Activated naive CD4-positive, alpha-beta T cell treated with anti-CD3 and anti-CD28 coated beads, Interleukin-2, amount 10 ng/mL, durations not matched to agents 7 days and 5 days (primary cell): ENCODE measurements at regions not wholly inside any gene's neighbourhood (a gene's known extent, or its start where the extent isn't known, plus 50 kb on each side); places are given as distances from the start of the nearest gene placed in this dataset.

Experiments used
- CTCF ChIA-PET: fragments of 350-600 bp; sonication (Branson Sonifier 250); formaldehyde crosslinking; loops from one replicate; lab custom pipeline; 2021; ENCODE audit warnings: antibody characterized with exemption; lab: Charles Lee
- DNase-seq: peaks from one replicate; pipeline ENCODE4 v3.0.0-alpha.2; 2020
- H3K27ac Mint-ChIP-seq: one replicate; pipeline ENCODE4 v1.8.0; 2021; ENCODE audit warnings: mild to moderate bottlenecking, moderate library complexity, mixed read lengths
- H3K27me3 Mint-ChIP-seq: one replicate; pipeline ENCODE4 v1.8.0; 2021; ENCODE audit warnings: mild to moderate bottlenecking, mixed read lengths
- H3K36me3 Mint-ChIP-seq: one replicate; pipeline ENCODE4 v1.8.0; 2021; ENCODE audit warnings: mixed read lengths
- H3K4me1 Mint-ChIP-seq: one replicate; pipeline ENCODE4 v1.8.0; 2021; ENCODE audit warnings: mixed read lengths
- H3K4me3 Mint-ChIP-seq: one replicate; pipeline ENCODE4 v1.8.0; 2021; ENCODE audit warnings: mild to moderate bottlenecking, moderate library complexity, mixed read lengths
- H3K9me3 Mint-ChIP-seq: one replicate; pipeline ENCODE4 v1.8.0; 2021; ENCODE audit warnings: mixed read lengths

- CTCF ChIA-PET: interaction anchor here (1.1 kb wide), 1 partner anchor 30 kb away, joined by 4 read pairs; no protein-coding TSS in a partner anchor
- H3K27me3 Mint-ChIP-seq: no peaks in the 10 kb centered on the region
- H3K27ac Mint-ChIP-seq: no peak overlapping the region
- H3K4me1 Mint-ChIP-seq: peaks cover 20% of the 10 kb centered on the region
- no peak overlapping the region for H3K4me3 Mint-ChIP-seq
- peaks cover 6% of the 10 kb centered on the region for H3K36me3 Mint-ChIP-seq
- DNase-seq: no peak
- H3K9me3 Mint-ChIP-seq: no peaks in the 10 kb centered on the region
Measured at GRCh38 chr14:22010545-22011252, 337.1 kb upstream of the OR4E1 start.

GRCh38 chr14:22008766-22009165 lies 335.1 kb upstream of the OR4E1 start:
- Mint-ChIP-seq H3K27ac (no peak overlapping the region), H3K27me3 (no peaks in the 10 kb centered on the region), H3K9me3 (no peaks in the 10 kb centered on the region), H3K4me1 (peaks cover 29% of the 10 kb centered on the region), H3K36me3 (peaks cover 6% of the 10 kb centered on the region), H3K4me3 (no peak overlapping the region)
- no peak for DNase-seq
- CTCF ChIA-PET: interaction anchor here (1.4 kb wide), 1 partner anchor 21 kb away, joined by 3 read pairs; no protein-coding TSS in a partner anchor

GRCh38 chr14:22007784-22008412 lies 334.3 kb upstream of the OR4E1 start:
- peaks cover 6% of the 10 kb centered on the region for H3K36me3 Mint-ChIP-seq
- no peaks in the 10 kb centered on the region for H3K27me3 Mint-ChIP-seq
- H3K27ac Mint-ChIP-seq: peak overlapping the region; percentile 96
- CTCF ChIA-PET: no interaction called here
- no peaks in the 10 kb centered on the region for H3K9me3 Mint-ChIP-seq
- no peak for DNase-seq
- H3K4me1 Mint-ChIP-seq: peaks cover 34% of the 10 kb centered on the region
- H3K4me3 Mint-ChIP-seq: peak overlapping the region; percentile 72

- Mint-ChIP-seq H3K36me3 (peaks cover 6% of the 10 kb centered on the region), H3K4me1 (peaks cover 35% of the 10 kb centered on the region)
- CTCF ChIA-PET: no interaction called here
Measured at GRCh38 chr14:22007363-22007762, 333.7 kb upstream of the OR4E1 start.

GRCh38 chr14:22003461-22003860 lies 329.8 kb upstream of the OR4E1 start:
- H3K4me3 Mint-ChIP-seq: peak overlapping the region; percentile 70

More at GRCh38 chr14:22007363-22007762, 333.7 kb upstream of the OR4E1 start:
- DNase-seq: no peak
- peak overlapping the region; percentile 72 for H3K4me3 Mint-ChIP-seq
- H3K9me3 Mint-ChIP-seq: no peaks in the 10 kb centered on the region
- no peaks in the 10 kb centered on the region for H3K27me3 Mint-ChIP-seq
- H3K27ac Mint-ChIP-seq: peak overlapping the region; percentile 96

GRCh38 chr14:22002860-22003284 lies 329.3 kb upstream of the OR4E1 start:
- peak; percentile 80 for DNase-seq
- Mint-ChIP-seq H3K27ac (peak overlapping the region; percentile 87), H3K9me3 (no peaks in the 10 kb centered on the region), H3K4me3 (peak overlapping the region; percentile 70), H3K36me3 (peaks cover 6% of the 10 kb centered on the region), H3K27me3 (no peaks in the 10 kb centered on the region), H3K4me1 (peaks cover 36% of the 10 kb centered on the region)
- CTCF ChIA-PET: interaction anchor here (0.7 to 3.0 kb wide), 14 partner anchors 11 to 651 kb away, joined by 3 to 11 read pairs (median 3); no protein-coding TSS in a partner anchor

More at GRCh38 chr14:22003461-22003860, 329.8 kb upstream of the OR4E1 start:
- H3K27ac Mint-ChIP-seq: peak overlapping the region; percentile 87
- no peaks in the 10 kb centered on the region for H3K27me3 Mint-ChIP-seq
- H3K9me3 Mint-ChIP-seq: no peaks in the 10 kb centered on the region
- CTCF ChIA-PET: interaction anchor here (0.7 to 3.0 kb wide), 13 partner anchors 12 to 650 kb away, joined by 3 to 11 read pairs (median 3); no protein-coding TSS in a partner anchor
- H3K36me3 Mint-ChIP-seq: peaks cover 6% of the 10 kb centered on the region
- H3K4me1 Mint-ChIP-seq: peaks cover 40% of the 10 kb centered on the region
- peak; percentile 41 for DNase-seq

GRCh38 chr14:21999402-21999801 lies 325.8 kb upstream of the OR4E1 start:
- peak overlapping the region; percentile 95 for H3K4me3 Mint-ChIP-seq
- CTCF ChIA-PET: interaction anchor here (1.0 to 2.3 kb wide), 9 partner anchors 9 to 571 kb away, joined by 3 to 10 read pairs (median 5); no protein-coding TSS in a partner anchor
- peaks cover 37% of the 10 kb centered on the region for H3K4me1 Mint-ChIP-seq
- peaks cover 4% of the 10 kb centered on the region for H3K27me3 Mint-ChIP-seq
- peak; percentile 37 for DNase-seq
- H3K27ac Mint-ChIP-seq: peak overlapping the region; percentile 67
- peaks cover 4% of the 10 kb centered on the region for H3K36me3 Mint-ChIP-seq
- no peaks in the 10 kb centered on the region for H3K9me3 Mint-ChIP-seq

GRCh38 chr14:21997300-21997699 lies 323.7 kb upstream of the OR4E1 start:
- Mint-ChIP-seq H3K36me3 (peaks cover 4% of the 10 kb centered on the region), H3K9me3 (no peaks in the 10 kb centered on the region), H3K27ac (peak overlapping the region; percentile 97), H3K27me3 (peaks cover 4% of the 10 kb centered on the region), H3K4me3 (peak overlapping the region; percentile 95), H3K4me1 (peaks cover 34% of the 10 kb centered on the region)
- CTCF ChIA-PET: interaction anchor here (0.5 to 2.5 kb wide), 20 partner anchors 10 to 573 kb away, joined by 3 to 19 read pairs (median 4); no protein-coding TSS in a partner anchor
- peak; percentile 64 for DNase-seq

- H3K9me3 Mint-ChIP-seq: no peaks in the 10 kb centered on the region
- H3K27me3 Mint-ChIP-seq: peaks cover 10% of the 10 kb centered on the region
- H3K36me3 Mint-ChIP-seq: peaks cover 4% of the 10 kb centered on the region
- H3K4me1 Mint-ChIP-seq: peaks cover 36% of the 10 kb centered on the region
- DNase-seq: no peak
- CTCF ChIA-PET: interaction anchor here (0.6 to 2.5 kb wide), 5 partner anchors 17 to 1387 kb away, joined by 3 to 16 read pairs (median 6); no protein-coding TSS in a partner anchor
- no peak overlapping the region for H3K4me3 Mint-ChIP-seq
- H3K27ac Mint-ChIP-seq: peak overlapping the region; percentile 71
Measured at GRCh38 chr14:21995332-21995731, 321.7 kb upstream of the OR4E1 start.

GRCh38 chr14:21993837-21994236 lies 320.2 kb upstream of the OR4E1 start:
- H3K9me3 Mint-ChIP-seq: no peaks in the 10 kb centered on the region

GRCh38 chr14:21993070-21993469 lies 319.5 kb upstream of the OR4E1 start:
- peaks cover 4% of the 10 kb centered on the region for H3K36me3 Mint-ChIP-seq
- DNase-seq: no peak
- H3K9me3 Mint-ChIP-seq: no peaks in the 10 kb centered on the region
- H3K4me3 Mint-ChIP-seq: peak overlapping the region; percentile 52
- CTCF ChIA-PET: interaction anchor here (1.2 to 7.0 kb wide), 4 partner anchors 14 to 577 kb away, joined by 3 to 69 read pairs (median 5); no protein-coding TSS in a partner anchor
- H3K27ac Mint-ChIP-seq: peak overlapping the region; percentile 78
- peaks cover 45% of the 10 kb centered on the region for H3K4me1 Mint-ChIP-seq
- H3K27me3 Mint-ChIP-seq: peaks cover 10% of the 10 kb centered on the region

More at GRCh38 chr14:21993837-21994236, 320.2 kb upstream of the OR4E1 start:
- H3K4me3 Mint-ChIP-seq: no peak overlapping the region
- no peak for DNase-seq
- peaks cover 39% of the 10 kb centered on the region for H3K4me1 Mint-ChIP-seq
- no peak overlapping the region for H3K27ac Mint-ChIP-seq
- CTCF ChIA-PET: no interaction called here
- H3K36me3 Mint-ChIP-seq: peaks cover 4% of the 10 kb centered on the region
- H3K27me3 Mint-ChIP-seq: peaks cover 10% of the 10 kb centered on the region

- peak overlapping the region; percentile 56 for H3K27ac Mint-ChIP-seq
- peak; percentile 40 for DNase-seq
- H3K9me3 Mint-ChIP-seq: no peaks in the 10 kb centered on the region
- peaks cover 41% of the 10 kb centered on the region for H3K4me1 Mint-ChIP-seq
- no peaks in the 10 kb centered on the region for H3K36me3 Mint-ChIP-seq
- H3K27me3 Mint-ChIP-seq: peaks cover 12% of the 10 kb centered on the region
- CTCF ChIA-PET: interaction anchor here (0.6 to 7.0 kb wide), 8 partner anchors 8 to 579 kb away, joined by 3 to 69 read pairs (median 6); no protein-coding TSS in a partner anchor
- H3K4me3 Mint-ChIP-seq: peak overlapping the region; percentile 61
Measured at GRCh38 chr14:21991130-21991529, 317.5 kb upstream of the OR4E1 start.

- DNase-seq: no peak
- peak overlapping the region; percentile 64 for H3K4me3 Mint-ChIP-seq
Measured at GRCh38 chr14:21990116-21990515, 316.5 kb upstream of the OR4E1 start.

GRCh38 chr14:21989090-21989489 lies 315.5 kb upstream of the OR4E1 start:
- H3K9me3 Mint-ChIP-seq: no peaks in the 10 kb centered on the region
- H3K27ac Mint-ChIP-seq: peak overlapping the region; percentile 21
- DNase-seq: no peak
- H3K27me3 Mint-ChIP-seq: peaks cover 22% of the 10 kb centered on the region
- H3K4me3 Mint-ChIP-seq: peak overlapping the region; percentile 45
- H3K4me1 Mint-ChIP-seq: peaks cover 31% of the 10 kb centered on the region
- CTCF ChIA-PET: interaction anchor here (1.1 to 7.0 kb wide), 7 partner anchors 10 to 581 kb away, joined by 3 to 69 read pairs (median 4); no protein-coding TSS in a partner anchor
- no peaks in the 10 kb centered on the region for H3K36me3 Mint-ChIP-seq

More at GRCh38 chr14:21990116-21990515, 316.5 kb upstream of the OR4E1 start:
- H3K27ac Mint-ChIP-seq: peak overlapping the region; percentile 76
- peaks cover 35% of the 10 kb centered on the region for H3K4me1 Mint-ChIP-seq
- CTCF ChIA-PET: interaction anchor here (0.9 to 7.0 kb wide), 8 partner anchors 9 to 580 kb away, joined by 3 to 69 read pairs (median 5); no protein-coding TSS in a partner anchor
- H3K36me3 Mint-ChIP-seq: no peaks in the 10 kb centered on the region
- peaks cover 18% of the 10 kb centered on the region for H3K27me3 Mint-ChIP-seq
- no peaks in the 10 kb centered on the region for H3K9me3 Mint-ChIP-seq
